ENCODE measurements at regions not wholly inside any gene's neighbourhood (a gene's known extent, or its start where the extent isn't known, plus 50 kb on each side); places are given as distances from the start of the nearest gene placed in this dataset.

DNA sequence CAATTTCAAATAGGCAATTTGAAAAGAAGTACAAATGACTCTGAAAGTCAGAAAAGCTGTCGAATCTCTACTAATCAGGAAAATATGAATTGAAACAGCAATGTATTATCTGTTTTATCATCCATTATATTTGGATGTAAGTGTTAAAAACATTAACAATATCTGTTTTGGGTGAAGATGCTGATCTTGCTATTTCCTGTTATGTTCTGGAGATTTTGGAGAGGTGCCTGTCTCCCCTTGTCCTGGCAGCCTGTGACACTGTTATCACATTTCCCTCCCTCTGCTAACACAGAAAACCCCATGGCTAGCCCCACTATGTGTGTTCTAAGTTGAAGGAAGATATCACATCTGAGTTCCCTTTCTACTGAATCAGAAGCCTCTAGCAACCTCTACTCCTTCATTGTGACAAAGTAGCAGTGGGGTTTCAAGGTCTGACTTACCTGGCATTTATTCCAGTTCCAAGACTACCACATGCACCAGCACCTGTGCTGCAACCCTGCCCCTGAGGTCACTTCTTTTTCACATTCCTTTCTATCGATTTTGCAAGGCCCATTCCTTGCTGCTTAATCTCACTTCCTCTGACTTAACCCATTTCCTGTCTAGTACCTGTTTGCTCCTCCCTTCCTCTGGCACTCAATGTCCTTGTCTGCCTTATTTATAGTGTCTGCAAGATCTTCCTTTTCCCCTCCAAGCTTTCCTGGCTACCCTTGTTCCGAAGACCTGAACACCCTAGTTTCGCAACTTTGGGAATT lies 95.5 kb upstream of the COL8A1 start:
- TF ChIP-seq, protein P1, sequence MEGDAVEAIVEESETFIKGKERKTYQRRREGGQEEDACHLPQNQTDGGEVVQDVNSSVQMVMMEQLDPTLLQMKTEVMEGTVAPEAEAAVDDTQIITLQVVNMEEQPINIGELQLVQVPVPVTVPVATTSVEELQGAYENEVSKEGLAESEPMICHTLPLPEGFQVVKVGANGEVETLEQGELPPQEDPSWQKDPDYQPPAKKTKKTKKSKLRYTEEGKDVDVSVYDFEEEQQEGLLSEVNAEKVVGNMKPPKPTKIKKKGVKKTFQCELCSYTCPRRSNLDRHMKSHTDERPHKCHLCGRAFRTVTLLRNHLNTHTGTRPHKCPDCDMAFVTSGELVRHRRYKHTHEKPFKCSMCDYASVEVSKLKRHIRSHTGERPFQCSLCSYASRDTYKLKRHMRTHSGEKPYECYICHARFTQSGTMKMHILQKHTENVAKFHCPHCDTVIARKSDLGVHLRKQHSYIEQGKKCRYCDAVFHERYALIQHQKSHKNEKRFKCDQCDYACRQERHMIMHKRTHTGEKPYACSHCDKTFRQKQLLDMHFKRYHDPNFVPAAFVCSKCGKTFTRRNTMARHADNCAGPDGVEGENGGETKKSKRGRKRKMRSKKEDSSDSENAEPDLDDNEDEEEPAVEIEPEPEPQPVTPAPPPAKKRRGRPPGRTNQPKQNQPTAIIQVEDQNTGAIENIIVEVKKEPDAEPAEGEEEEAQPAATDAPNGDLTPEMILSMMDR (IDR thresholded peaks at IDR 0.05; ENCODE audit: borderline replicate concordance, insufficient read depth, low read depth, low read length), result no peak
- no peak overlapping the region for H3K4me3 ChIP-seq (ENCODE audit: low read depth, low read length)

DNA sequence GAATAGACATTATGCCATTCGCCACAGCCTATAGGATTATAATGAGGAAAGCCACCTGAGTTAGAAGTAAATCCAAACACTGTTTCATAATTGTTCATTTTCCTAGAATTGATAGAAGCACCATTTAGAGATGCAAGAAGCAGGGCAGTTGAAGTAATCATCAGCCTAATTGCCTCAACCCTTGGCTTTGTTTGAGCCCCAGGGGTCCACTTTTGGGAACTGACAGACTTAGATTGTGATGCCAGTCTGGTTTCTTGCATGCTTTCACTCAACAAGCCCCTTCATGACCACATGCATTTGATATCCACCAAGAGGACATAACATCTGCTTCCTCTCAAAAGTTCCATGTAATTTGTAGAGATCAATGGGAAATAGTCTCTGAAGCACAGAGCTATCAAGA lies 97.2 kb upstream of the COL8A1 start:
- TF ChIP-seq, protein P1 (IDR thresholded peaks at IDR 0.05; ENCODE audit: borderline replicate concordance, insufficient read depth, low read depth, low read length), result no peak
- H3K4me3 ChIP-seq (ENCODE audit: low read depth, low read length), result no peak overlapping the region

DNA sequence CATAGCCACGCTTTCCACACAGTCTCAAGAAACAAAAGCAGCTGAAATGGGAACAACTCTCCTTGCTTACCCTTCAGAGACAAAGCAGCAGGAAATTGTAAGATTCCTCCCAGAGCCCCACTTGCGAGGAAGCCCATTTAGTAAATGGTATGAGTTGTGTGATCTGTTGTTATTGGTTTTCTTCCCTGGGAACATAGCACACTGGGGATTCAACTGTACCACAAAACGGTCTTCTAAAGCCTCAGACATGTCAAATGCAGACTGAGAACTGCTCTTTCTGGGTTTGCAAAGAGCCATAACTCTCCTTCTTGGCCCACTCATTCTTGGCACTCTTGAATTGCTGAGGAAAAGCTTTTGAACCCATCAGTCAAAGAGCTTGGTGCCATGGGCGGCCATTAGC lies 101.0 kb upstream of the COL8A1 start:
- TF ChIP-seq, protein P1 (IDR thresholded peaks at IDR 0.05; ENCODE audit: borderline replicate concordance, insufficient read depth, low read depth, low read length), result no peak
- H3K4me3 ChIP-seq (ENCODE audit: low read depth, low read length), result no peak overlapping the region

DNA sequence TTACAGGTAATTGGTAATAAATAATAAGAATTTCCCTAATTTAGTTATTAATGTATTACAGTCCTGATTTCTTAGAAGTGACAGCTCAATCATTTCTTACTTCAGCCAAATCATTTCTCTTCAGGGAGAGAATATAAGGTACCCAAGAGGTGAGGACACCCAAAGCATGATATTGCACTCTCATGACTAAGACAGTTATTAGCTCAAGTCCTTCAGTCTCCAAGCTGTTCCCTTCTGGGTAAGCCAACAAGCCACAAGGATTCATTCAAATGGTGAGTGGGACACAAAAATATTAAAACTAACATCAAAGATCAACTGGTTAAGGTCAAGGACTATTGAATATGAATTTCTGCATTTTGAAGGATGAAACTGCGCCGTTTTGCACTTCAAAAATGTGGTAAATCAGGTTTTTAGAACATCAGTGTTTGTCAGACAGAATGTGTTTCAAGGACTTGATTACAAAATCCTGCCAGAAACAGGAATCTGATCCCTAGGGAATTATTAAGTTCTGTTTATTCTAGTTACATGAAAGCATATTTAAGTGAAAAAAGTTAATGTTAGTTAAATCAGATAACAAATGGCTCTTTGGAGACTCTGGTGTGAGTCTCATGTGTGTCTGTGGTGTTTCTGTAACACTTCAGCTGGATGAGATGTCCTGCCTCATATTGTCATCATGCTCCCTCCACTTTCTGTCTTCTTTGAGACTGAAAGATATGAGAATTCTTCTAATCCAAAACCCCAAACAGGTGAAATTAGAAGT lies 101.7 kb upstream of the COL8A1 start:
- TF ChIP-seq, protein P1 (IDR thresholded peaks at IDR 0.05; ENCODE audit: borderline replicate concordance, insufficient read depth, low read depth, low read length), result no peak
- no peak overlapping the region for H3K4me3 ChIP-seq (ENCODE audit: low read depth, low read length)

DNA sequence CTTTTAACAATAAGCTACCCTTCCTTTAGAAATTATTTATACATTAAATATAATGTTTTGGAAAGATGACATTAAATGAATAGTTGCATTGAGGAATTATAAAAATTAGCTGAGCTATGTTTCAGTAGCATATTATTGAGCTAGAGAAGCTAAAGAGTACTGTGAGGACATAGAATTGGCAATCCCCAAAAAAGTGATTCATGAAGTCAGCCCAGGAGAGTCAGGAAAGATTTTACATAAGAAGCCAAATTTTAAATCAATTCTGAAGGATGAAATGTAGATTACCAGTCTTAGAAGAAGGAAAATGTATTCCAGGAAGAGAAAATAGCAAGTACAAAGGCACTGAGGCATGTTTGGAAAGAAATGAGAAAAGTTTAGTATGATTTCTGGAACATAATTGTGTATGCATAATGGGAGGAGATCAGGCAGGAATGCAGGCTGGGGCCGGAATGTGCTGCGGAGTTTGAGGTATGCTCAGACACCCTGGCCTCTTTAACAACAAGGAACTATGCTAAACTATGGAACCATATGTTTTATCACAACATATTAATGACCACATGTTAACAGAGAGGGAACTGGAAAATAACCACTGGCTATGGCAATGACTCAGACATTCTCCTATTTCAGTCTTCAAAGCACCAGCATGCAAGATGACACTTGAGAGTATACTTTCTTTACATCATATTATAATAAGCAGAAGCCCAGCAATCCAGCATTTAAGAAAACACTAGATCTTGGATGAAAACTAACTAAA lies 103.3 kb upstream of the COL8A1 start:
- no peak overlapping the region for H3K4me3 ChIP-seq (ENCODE audit: low read depth, low read length)
- TF ChIP-seq, protein P1 (IDR thresholded peaks at IDR 0.05; ENCODE audit: borderline replicate concordance, insufficient read depth, low read depth, low read length), result no peak

DNA sequence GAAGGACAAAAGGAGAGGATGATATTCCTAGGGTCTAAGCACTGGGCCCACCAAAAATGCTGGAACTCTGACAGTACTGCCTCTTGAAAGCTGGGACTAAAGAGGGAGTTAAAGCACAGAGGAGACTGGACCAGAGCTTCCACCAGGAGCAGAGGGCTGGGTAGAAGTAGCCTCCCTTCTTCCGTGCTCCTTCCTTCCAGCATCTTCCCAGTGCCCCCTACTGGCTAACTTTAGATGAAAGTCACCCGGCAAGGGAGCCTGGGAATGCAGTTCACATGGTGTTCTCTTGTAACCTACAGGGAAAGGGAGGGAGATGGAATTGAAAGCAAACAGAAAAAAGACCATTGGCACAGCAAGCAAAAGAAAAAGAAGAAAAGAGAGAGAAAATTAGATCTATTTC lies 106.1 kb upstream of the COL8A1 start:
- no peak overlapping the region for H3K4me3 ChIP-seq (ENCODE audit: low read depth, low read length)
- TF ChIP-seq, protein P1 (IDR thresholded peaks at IDR 0.05; ENCODE audit: borderline replicate concordance, insufficient read depth, low read depth, low read length), result peak; percentile 66

All from GM12875 (cell line).